ENCODE measurements at regions not wholly inside any gene's neighbourhood (a gene's known extent, or its start where the extent isn't known, plus 50 kb on each side); places are given as distances from the start of the nearest gene placed in this dataset.
"Not testable (repeated sequence)": the region's sequence is repeated elsewhere in the genome, so short reads cannot be mapped to it uniquely, and the experiment has no call there.

DNA sequence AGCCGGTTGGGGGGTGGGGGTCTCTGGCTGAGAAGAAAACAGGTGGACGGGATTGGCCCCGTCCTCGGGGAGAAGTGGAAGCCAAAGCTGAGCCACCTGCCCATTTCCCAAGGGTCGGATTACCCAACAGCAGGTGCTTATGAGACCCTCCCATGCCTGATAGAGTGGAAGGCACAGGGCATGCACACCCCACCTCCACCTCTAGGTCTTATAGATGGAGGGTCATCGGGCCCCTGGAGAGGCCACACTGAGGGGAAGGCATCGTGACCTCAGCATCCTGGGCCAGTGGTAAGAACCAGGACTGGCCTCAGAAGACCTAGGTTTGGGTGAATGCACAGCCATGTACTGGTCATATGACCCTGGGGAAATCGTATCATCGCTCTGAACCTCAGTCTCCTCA lies 85.9 kb downstream of the BUD13 start:
- no peak overlapping the region for H3K4me3 Mint-ChIP-seq
- H3K4me1 Mint-ChIP-seq, result peaks cover 25% of the 10 kb centered on the region
- peaks cover 6% of the 10 kb centered on the region for H3K9me3 Mint-ChIP-seq
- H3K36me3 Mint-ChIP-seq (ENCODE audit: low read depth), result no peaks in the 10 kb centered on the region
- no peak overlapping the region for H3K27ac Mint-ChIP-seq
- peaks cover 22% of the 10 kb centered on the region for H3K27me3 Mint-ChIP-seq (ENCODE audit: low read depth)
- TF ChIP-seq, protein P1, sequence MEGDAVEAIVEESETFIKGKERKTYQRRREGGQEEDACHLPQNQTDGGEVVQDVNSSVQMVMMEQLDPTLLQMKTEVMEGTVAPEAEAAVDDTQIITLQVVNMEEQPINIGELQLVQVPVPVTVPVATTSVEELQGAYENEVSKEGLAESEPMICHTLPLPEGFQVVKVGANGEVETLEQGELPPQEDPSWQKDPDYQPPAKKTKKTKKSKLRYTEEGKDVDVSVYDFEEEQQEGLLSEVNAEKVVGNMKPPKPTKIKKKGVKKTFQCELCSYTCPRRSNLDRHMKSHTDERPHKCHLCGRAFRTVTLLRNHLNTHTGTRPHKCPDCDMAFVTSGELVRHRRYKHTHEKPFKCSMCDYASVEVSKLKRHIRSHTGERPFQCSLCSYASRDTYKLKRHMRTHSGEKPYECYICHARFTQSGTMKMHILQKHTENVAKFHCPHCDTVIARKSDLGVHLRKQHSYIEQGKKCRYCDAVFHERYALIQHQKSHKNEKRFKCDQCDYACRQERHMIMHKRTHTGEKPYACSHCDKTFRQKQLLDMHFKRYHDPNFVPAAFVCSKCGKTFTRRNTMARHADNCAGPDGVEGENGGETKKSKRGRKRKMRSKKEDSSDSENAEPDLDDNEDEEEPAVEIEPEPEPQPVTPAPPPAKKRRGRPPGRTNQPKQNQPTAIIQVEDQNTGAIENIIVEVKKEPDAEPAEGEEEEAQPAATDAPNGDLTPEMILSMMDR (IDR thresholded peaks at IDR 0.05; ENCODE audit: unreplicated experiment in 3 of 3), result no peak

DNA sequence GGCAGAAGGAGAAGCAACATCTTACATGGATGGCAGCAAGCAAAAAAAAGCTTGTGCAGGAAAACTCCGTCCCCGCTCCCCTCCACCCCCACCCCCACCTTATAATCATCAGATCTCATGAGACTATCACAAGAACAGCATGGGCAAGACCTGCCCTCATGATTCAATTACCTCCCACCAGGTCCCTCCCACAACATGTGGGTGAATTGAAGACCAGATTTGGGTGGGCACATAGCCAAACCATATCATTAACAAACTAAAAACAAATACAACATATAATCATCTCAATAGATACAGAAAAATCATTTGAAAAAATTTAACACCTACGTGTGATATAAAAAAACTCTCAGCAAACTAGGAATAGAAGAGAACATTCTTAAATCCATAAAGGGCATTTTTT lies 88.8 kb downstream of the BUD13 start:
- Mint-ChIP-seq H3K27me3 (ENCODE audit: low read depth) (peaks cover 18% of the 10 kb centered on the region), H3K4me3 (no peak overlapping the region), H3K36me3 (ENCODE audit: low read depth) (no peaks in the 10 kb centered on the region), H3K4me1 (peaks cover 25% of the 10 kb centered on the region), H3K27ac (no peak overlapping the region), H3K9me3 (peaks cover 13% of the 10 kb centered on the region)
- TF ChIP-seq, protein P1 (IDR thresholded peaks at IDR 0.05; ENCODE audit: unreplicated experiment in 3 of 3), result no peak

DNA sequence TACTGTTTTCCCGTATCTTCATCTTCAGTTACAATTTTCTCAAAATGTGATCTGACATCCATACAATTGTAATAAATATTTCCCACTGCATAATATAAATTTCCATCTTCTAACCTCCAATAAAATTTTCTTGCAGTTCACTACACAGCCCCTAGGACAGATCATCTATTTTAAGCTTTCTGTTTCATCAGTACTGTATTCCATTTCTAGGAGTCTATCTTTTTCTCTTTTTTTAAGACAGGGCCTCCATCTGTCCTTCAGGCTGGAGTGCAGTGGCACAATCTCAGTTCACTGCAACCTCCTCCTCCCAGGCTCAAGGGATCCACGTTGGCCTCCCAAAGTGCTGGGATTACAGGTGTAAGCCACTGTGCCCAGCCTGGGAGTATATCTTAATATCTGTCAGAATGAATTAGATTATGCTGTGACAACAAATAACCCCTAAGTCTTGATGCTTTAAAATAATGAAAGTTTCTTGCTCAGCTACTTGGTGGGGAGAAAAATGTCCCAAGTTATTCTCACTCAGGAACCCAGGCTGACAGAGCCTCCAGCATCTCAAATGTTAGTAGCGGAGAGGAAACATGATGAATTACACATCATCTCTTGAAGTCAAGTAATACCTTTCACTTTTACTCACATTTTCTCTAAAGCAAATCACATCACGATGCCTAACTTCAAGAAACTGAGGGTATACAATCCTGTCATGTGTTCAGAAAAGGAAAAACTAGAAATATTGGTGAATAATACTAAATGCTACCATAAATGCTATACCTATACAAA lies 92.2 kb downstream of the BUD13 start:
- TF ChIP-seq, protein P1 (IDR thresholded peaks at IDR 0.05; ENCODE audit: unreplicated experiment in 3 of 3), result no peak
- Mint-ChIP-seq H3K4me3 (no peak overlapping the region), H3K27ac (no peak overlapping the region), H3K36me3 (ENCODE audit: low read depth) (no peaks in the 10 kb centered on the region), H3K27me3 (ENCODE audit: low read depth) (peaks cover 10% of the 10 kb centered on the region), H3K9me3 (peaks cover 25% of the 10 kb centered on the region), H3K4me1 (no peaks in the 10 kb centered on the region)

DNA sequence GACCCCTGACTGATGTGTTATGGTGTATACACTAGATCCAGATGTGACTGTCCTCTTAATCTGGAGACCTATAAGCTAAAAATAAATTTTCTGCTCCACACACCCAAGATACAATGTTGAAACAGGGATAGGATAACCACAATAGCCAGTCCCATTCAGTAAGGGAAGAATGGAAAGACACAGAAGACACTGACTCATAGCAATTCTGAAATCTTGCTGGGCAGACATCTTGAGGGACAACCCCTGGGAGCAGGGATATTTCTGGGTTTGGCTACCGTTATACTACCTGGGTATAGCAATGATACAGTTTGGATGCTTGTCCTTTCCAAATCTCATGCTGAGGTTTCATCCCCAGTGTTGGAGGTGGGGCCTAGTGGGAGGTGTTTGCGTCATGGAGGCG lies 93.9 kb downstream of the BUD13 start:
- Mint-ChIP-seq H3K9me3 (peaks cover 32% of the 10 kb centered on the region), H3K27me3 (ENCODE audit: low read depth) (peaks cover 4% of the 10 kb centered on the region), H3K4me1 (no peaks in the 10 kb centered on the region), H3K4me3 (no peak overlapping the region), H3K36me3 (ENCODE audit: low read depth) (no peaks in the 10 kb centered on the region), H3K27ac (no peak overlapping the region)
- TF ChIP-seq, protein P1 (IDR thresholded peaks at IDR 0.05; ENCODE audit: unreplicated experiment in 3 of 3), result no peak

DNA sequence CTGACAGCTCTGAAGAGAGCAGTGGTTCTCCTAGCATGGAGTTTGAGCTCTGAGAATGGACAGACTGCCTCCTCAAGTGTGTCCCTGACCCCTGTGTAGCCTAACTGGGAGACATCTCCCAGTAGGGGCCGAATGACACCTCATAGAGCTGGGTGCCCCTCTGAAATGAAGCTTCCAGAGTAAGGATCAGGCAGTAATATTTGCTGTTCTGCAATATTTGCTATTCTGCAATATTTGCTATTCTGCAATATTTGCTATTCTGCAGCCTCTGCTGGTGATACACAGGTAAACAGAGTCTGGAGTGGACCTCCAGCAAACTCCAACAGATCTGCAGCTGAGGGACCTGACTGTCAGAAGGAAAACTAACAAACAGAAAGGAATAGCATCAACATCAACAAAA lies 105.5 kb downstream of the BUD13 start:
- H3K4me3 Mint-ChIP-seq; H3K4me1 Mint-ChIP-seq; H3K36me3 Mint-ChIP-seq (ENCODE audit: low read depth); H3K27ac Mint-ChIP-seq: not testable (repeated sequence)
- Mint-ChIP-seq H3K27me3 (ENCODE audit: low read depth) (peaks cover 29% of the 10 kb centered on the region), H3K9me3 (peaks cover 52% of the 10 kb centered on the region)

DNA sequence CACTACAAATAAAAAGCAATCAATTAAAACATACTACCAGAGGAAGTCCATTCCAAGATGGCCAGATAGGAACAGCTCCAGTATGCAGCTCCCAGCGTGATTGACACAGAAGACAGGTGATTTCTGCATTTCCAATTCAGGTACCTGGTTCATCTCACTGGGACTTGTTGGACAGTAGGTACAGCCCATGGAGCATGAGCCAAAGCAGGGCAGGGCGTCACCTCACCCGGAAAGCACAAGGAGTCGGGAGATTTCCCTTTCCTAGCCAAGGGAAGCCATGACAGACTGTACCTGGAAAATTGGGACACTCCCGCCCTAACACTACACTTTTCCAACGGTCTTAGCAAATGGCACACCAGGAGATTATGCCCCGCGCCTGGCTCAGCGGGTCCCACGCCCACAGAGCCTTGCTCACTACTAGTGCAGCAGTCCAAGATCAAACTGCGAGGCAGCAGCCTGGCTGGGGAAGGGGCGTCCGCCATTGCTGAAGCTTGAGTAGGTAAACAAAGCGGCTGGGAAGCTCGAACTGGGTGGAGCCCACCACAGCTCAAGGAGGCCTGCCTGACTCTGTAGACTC lies 106.0 kb downstream of the BUD13 start:
- H3K4me1 Mint-ChIP-seq; H3K4me3 Mint-ChIP-seq; H3K27ac Mint-ChIP-seq; H3K36me3 Mint-ChIP-seq (ENCODE audit: low read depth): not testable (repeated sequence)
- H3K9me3 Mint-ChIP-seq, result peaks cover 50% of the 10 kb centered on the region
- peaks cover 32% of the 10 kb centered on the region for H3K27me3 Mint-ChIP-seq (ENCODE audit: low read depth)

DNA sequence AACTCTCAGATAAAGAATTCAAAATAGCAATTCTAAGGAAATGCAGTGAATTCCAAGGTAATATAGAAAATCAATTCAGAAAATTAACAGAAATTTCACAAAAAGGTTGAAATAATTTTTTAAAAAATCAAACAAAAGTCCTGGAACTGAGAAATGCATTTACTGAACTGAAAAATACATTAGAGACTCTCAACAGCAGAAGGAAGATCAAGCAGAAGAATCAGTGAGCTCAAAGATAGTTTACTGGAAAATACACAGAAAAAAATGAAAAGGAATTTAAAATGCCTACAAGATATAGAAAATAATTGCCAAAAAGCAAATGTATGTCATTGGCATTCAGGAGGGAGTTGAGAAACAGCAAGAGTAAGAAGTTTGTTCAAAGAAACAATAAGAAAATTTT lies 107.3 kb downstream of the BUD13 start:
- Mint-ChIP-seq H3K36me3 (ENCODE audit: low read depth) (no peaks in the 10 kb centered on the region), H3K27me3 (ENCODE audit: low read depth) (peaks cover 32% of the 10 kb centered on the region), H3K4me3 (no peak overlapping the region), H3K4me1 (no peaks in the 10 kb centered on the region), H3K27ac (no peak overlapping the region), H3K9me3 (peaks cover 38% of the 10 kb centered on the region)
- TF ChIP-seq, protein P1 (IDR thresholded peaks at IDR 0.05; ENCODE audit: unreplicated experiment in 3 of 3), result no peak
